B cell (primary cell): ENCODE measurements at regions not wholly inside any gene's neighbourhood (a gene's known extent, or its start where the extent isn't known, plus 50 kb on each side); places are given as distances from the start of the nearest gene placed in this dataset.

Experiments
- CTCF ChIP-seq: fragments of 200-600 bp; IDR thresholded peaks from one replicate; pipeline ENCODE4 v1.8.0; 2022; ENCODE audit warnings: antibody characterized with exemption, mild to moderate bottlenecking
- EZH2 ChIP-seq: IDR thresholded peaks from 2 replicates; pipeline ENCODE4 v1.6.1; 2012; ENCODE audit warnings: borderline replicate concordance, low read depth, mild to moderate bottlenecking, moderate library complexity, low read length; ENCODE audit not compliant: insufficient read depth, poor library complexity, severe bottlenecking

GRCh38 chr11:112503410-112503809, 242.8 kb upstream of the PLET1 start:
- TF ChIP-seq EZH2, result no peak
- TF ChIP-seq CTCF, result no peak
